H1 (cell line): ENCODE measurements at regions not wholly inside any gene's neighbourhood (a gene's known extent, or its start where the extent isn't known, plus 50 kb on each side); places are given as distances from the start of the nearest gene placed in this dataset.

ENCODE experiments used
- KDM5A ChIP-seq: fragments of 200-600 bp; IDR thresholded peaks from 2 replicates; pipeline ENCODE4 v1.7.1; 2012; ENCODE audit warnings: mild to moderate bottlenecking, low read length, inconsistent platforms, mixed read lengths
- NANOG ChIP-seq: IDR thresholded peaks from 2 replicates; pipeline ENCODE4 v1.6.1; 2011; ENCODE audit warnings: low read length, low read depth, mild to moderate bottlenecking, inconsistent platforms; ENCODE audit not compliant: insufficient read depth, poor library complexity, severe bottlenecking
- NRF1 ChIP-seq: IDR thresholded peaks from 2 replicates; pipeline ENCODE4 v1.6.1; 2011; ENCODE audit warnings: mild to moderate bottlenecking, low read depth, low read length, improper control_type of control experiment
- SIN3A ChIP-seq, 2 experiments: IDR thresholded peaks in 1 of 2; conservative IDR thresholded peaks in 1 of 2; 2 replicates each; pipeline ENCODE4 v1.6.1; 2011 to 2012; ENCODE audit warnings: low read length in 2 of 2, improper control_type of control experiment in 1 of 2, low read depth in 1 of 2, mild to moderate bottlenecking in 1 of 2
- SP1 ChIP-seq: IDR thresholded peaks from 2 replicates; pipeline ENCODE4 v1.6.1; 2011; ENCODE audit warnings: low read depth, low read length

- TF ChIP-seq NANOG = no peak
- TF ChIP-seq NRF1 = no peak
- TF ChIP-seq SP1 = no peak
- TF ChIP-seq KDM5A = no peak
- no peak for TF ChIP-seq SIN3A (conservative IDR thresholded peaks at IDR 0.05 in 1 of 2, IDR thresholded peaks at IDR 0.05 in 1 of 2; ENCODE audit: low read depth in 1 of 2, low read length in 2 of 2)
These were observed 284.3 kb upstream of the ISX start (continued) for GRCh38 chr22:34781681-34782080.
